ENCODE measurements at regions not wholly inside any gene's neighbourhood (a gene's known extent, or its start where the extent isn't known, plus 50 kb on each side); places are given as distances from the start of the nearest gene placed in this dataset.

GRCh38 chr15:91426412-91426811, 326.4 kb downstream of the SV2B start:
- DNase-seq (ENCODE audit: extremely low read depth, insufficient read length): no peak
- no peaks in the 10 kb centered on the region for H3K36me3 ChIP-seq (ENCODE audit: control insufficient read depth, insufficient read depth, low read length)
- TF ChIP-seq CTCF (IDR thresholded peaks at IDR 0.05; ENCODE audit: insufficient read depth, low read length, poor library complexity, severe bottlenecking): no peak
- H3K27me3 ChIP-seq (replicated peaks; ENCODE audit: control insufficient read depth, insufficient read depth, low read length): no peaks in the 10 kb centered on the region
- H3K4me3 ChIP-seq (replicated peaks; ENCODE audit: low read depth, low read length): no peak overlapping the region

- TF ChIP-seq CTCF (IDR thresholded peaks at IDR 0.05; ENCODE audit: insufficient read depth, low read length, poor library complexity, severe bottlenecking): no peak
- no peak for DNase-seq (ENCODE audit: extremely low read depth, insufficient read length)
Observed at GRCh38 chr15:91429973-91430372, 329.9 kb downstream of the SV2B start.

GRCh38 chr15:91431041-91431715, 331.1 kb downstream of the SV2B start:
- TF ChIP-seq CTCF (IDR thresholded peaks at IDR 0.05; ENCODE audit: insufficient read depth, low read length, poor library complexity, severe bottlenecking): no peak
- no peaks in the 10 kb centered on the region for H3K36me3 ChIP-seq (ENCODE audit: control insufficient read depth, insufficient read depth, low read length)
- no peaks in the 10 kb centered on the region for H3K27me3 ChIP-seq (replicated peaks; ENCODE audit: control insufficient read depth, insufficient read depth, low read length)
- H3K4me3 ChIP-seq (replicated peaks; ENCODE audit: low read depth, low read length): no peak overlapping the region
- no peak for DNase-seq (ENCODE audit: extremely low read depth, insufficient read length)

More at GRCh38 chr15:91429973-91430372, 329.9 kb downstream of the SV2B start:
- Histone ChIP-seq H3K27me3 (replicated peaks; ENCODE audit: control insufficient read depth, insufficient read depth, low read length) (no peaks in the 10 kb centered on the region), H3K36me3 (ENCODE audit: control insufficient read depth, insufficient read depth, low read length) (no peaks in the 10 kb centered on the region), H3K4me3 (replicated peaks; ENCODE audit: low read depth, low read length) (no peak overlapping the region)

GRCh38 chr15:91435113-91435512, 335.1 kb downstream of the SV2B start:
- Histone ChIP-seq H3K27me3 (replicated peaks; ENCODE audit: control insufficient read depth, insufficient read depth, low read length) (no peaks in the 10 kb centered on the region), H3K36me3 (ENCODE audit: control insufficient read depth, insufficient read depth, low read length) (no peaks in the 10 kb centered on the region), H3K4me3 (replicated peaks; ENCODE audit: low read depth, low read length) (no peak overlapping the region)
- no peak for DNase-seq (ENCODE audit: extremely low read depth, insufficient read length)
- TF ChIP-seq CTCF (IDR thresholded peaks at IDR 0.05; ENCODE audit: insufficient read depth, low read length, poor library complexity, severe bottlenecking): no peak

GRCh38 chr15:91444656-91445055, 344.6 kb downstream of the SV2B start:
- no peaks in the 10 kb centered on the region for H3K27me3 ChIP-seq (replicated peaks; ENCODE audit: control insufficient read depth, insufficient read depth, low read length)
- no peak overlapping the region for H3K4me3 ChIP-seq (replicated peaks; ENCODE audit: low read depth, low read length)
- DNase-seq (ENCODE audit: extremely low read depth, insufficient read length): no peak
- no peak for TF ChIP-seq CTCF (IDR thresholded peaks at IDR 0.05; ENCODE audit: insufficient read depth, low read length, poor library complexity, severe bottlenecking)
- no peaks in the 10 kb centered on the region for H3K36me3 ChIP-seq (ENCODE audit: control insufficient read depth, insufficient read depth, low read length)

Measured in GM06990 (cell line).